CMK (cell line): ENCODE measurements at regions not wholly inside any gene's neighbourhood (a gene's known extent, or its start where the extent isn't known, plus 50 kb on each side); places are given as distances from the start of the nearest gene placed in this dataset.

Experiments used
- DNase-seq: peaks from one replicate; pipeline ENCODE4 v3.0.0-alpha.2; 2010; ENCODE audit warnings: low read depth

DNA sequence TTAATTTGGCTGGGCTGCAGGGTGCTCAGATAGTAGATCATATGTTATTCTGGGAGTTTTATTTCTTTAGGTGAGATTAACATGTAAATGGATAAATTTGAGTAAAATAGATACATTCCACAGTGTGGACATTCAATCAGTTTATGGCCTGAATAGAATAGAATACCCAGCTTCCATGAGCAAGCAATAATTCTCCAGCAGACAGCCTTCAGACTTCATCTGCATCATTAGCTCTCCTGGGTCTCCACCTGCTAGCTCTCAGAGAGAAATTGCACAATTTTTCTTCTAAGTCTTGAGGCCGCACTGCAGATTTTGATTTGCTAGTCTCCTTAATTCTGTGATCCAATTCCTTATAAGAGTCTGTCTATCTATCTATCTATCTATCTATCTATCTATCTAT, 420.3 kb upstream of the BOD1L1 start:
- DNase-seq: no peak

DNA sequence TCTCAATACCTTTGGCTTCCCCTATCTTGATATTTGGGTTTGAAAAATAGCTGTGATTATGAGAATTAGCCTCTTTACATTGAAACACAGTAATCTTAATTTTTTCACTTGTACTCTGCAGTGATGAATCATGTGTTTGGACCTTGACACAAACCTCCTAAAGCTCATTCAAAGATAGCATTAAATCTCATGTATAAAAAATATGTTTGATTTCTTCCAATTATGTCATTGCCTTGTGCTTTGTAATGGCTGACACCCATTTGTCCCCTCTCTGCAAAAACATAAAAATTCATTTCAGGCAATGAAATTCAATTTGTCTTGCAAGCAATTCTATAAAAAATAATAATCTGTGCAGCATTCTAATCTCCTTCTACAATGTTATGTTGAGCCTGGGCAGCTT, 422.4 kb upstream of the BOD1L1 start:
- DNase-seq: no peak

GRCh38 chr4:14053291-14053690, 425.8 kb upstream of the BOD1L1 start:
- DNase-seq: no peak

- DNase-seq: no peak
These were observed 426.9 kb upstream of the BOD1L1 start for GRCh38 chr4:14054391-14054790.

DNA sequence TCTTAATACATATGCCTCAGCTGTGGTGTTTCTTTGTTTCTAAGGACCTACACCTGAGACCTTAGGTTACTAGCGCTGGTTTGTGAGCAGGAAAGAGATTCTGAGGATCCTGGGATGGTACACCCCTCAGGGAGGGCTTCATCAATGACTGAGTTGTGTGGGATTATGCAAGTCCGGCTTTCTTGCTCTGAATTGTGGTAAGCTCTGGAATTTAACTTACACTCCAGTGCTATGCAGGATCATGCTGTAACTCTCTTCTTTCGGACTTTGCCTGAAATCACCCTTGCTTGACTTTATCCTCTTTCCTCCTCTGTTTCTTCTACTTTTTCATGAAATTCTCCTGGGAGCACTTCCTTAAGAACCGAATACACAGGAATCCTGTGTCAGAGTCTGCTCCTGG, 431.5 kb upstream of the BOD1L1 start:
- no peak for DNase-seq

DNA sequence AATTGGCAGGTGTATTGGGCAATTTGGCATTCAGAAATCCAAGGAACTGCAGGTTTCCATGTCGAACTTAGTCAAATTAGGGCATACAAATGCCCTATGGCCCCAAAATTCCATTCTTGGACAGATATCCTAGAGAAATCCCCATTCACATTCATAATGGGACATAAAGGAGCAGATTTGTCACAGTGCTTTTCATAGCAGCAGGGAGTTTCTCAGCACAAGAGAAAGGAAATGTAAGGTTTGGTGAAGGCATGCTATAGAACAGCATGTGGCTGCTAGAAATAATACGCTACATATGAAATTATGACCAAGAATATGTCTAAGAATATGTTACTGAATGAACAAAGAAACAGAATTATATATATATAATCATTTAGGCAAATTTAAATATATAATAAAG, 437.5 kb upstream of the BOD1L1 start:
- DNase-seq: no peak

DNA sequence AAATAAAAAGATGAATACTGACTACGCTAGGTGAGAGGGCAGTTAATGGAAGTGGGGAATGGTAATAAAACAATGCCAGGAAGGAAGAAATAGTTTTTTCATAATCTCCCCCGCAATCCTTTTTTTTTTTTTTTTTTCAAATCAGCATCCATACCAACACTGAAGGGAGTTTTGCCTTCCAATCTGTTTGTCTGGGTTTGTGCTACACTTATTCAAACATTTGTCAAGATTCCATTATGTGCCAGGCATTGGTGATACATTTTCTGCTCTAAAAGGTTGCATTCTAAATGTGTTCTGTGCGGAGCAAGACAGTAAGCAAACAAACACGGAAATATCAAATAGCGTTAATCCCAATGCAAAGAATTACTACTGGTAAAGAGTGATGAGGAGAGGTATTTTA, 437.9 kb upstream of the BOD1L1 start:
- no peak for DNase-seq

- no peak for DNase-seq
These were observed 439.5 kb upstream of the BOD1L1 start for GRCh38 chr4:14066979-14067378.

DNA sequence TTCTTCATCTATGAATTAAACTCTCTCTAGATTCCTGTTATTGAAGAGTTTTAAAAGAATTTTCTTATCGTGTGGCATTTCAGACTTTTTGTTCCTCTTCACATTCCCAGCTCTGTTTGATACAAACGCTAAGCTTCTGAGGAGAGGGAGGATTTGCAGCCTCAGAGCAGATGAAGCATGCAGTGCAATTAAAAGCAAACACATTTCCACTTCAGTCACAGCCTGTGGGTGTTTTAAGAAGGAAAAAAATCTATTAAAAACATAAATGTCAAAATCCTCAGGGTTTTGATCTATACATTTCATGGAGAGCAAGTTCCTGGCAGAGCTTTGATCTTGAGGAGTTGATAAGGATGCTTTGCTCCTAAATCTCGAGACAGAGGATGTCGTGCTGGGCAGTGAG, 442.4 kb upstream of the BOD1L1 start:
- no peak for DNase-seq

DNA sequence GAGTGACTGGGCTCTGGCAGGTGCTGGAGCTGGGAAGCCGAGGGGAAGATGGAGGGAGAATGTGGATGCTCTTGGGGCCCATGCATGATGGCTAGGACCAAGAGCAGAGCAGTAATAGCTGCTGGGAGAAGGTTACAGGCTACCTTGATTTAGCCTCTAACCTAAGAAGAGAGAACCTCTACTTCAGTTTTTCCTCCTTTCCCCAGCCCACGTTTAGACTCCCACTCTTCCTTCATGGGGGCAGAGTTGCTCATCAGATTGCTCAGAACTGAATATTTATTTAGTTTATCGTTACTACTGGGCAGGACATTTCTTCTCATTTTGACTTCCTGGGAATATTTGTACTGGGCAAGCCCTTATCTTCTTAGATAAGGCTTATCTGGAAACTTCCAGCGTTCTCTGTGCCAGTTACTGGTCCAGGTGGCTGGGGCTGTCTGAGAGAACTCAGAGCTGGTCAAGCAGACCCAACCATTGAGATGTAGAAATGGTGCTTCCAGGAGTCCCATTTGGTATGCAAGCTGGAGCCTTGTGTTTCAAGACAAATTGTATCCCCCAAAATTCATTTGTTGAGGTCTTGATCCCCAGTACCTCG, 442.9 kb upstream of the BOD1L1 start:
- no peak for DNase-seq

- no peak for DNase-seq
These were observed 445.0 kb upstream of the BOD1L1 start for GRCh38 chr4:14072506-14072905.

GRCh38 chr4:14076776-14077175, 449.3 kb upstream of the BOD1L1 start:
- DNase-seq: no peak

GRCh38 chr4:14078326-14078725, 450.8 kb upstream of the BOD1L1 start:
- no peak for DNase-seq

DNA sequence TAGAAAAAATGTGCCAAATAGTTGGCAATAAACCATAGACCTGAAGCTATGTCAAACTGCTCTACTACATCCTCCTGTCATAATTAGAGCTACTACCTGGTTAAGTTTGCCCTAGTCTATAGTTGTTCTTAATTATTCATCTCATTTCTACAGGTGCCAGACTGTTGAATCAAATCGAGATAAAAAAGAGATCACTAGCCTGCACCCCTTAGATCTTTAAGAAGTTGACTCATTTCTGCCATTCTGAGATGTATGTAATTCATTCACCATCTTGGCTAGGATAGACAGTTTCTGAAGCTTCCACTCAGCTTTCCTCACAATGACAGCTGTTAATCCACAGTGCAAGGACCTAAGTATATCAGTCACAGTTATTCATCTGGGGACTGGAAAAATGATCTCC, 452.1 kb upstream of the BOD1L1 start:
- DNase-seq: no peak

GRCh38 chr4:14083150-14083549, 455.6 kb upstream of the BOD1L1 start:
- no peak for DNase-seq

DNA sequence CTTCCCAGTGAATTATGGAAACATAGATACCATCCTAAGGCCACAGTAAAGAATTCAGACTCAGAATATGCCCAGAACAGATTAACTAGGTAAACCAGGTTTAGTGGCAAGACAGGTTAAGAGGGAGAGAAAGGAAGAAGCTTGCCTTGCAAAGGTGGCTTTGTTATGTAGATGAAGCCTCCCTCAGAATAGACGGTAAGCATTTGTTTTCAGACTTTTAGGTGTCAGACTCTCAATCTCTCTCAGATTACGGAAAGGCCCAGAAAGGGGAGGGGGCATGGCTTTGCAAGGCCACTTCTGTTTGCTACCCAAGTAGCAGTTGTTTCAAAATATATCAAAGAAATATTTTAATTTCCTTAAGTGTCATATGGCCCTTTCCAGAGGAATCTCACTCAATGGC, 457.1 kb upstream of the BOD1L1 start:
- DNase-seq: no peak

- no peak for DNase-seq
These were observed 459.9 kb upstream of the BOD1L1 start for GRCh38 chr4:14087459-14087858.

GRCh38 chr4:14087921-14088320, 460.4 kb upstream of the BOD1L1 start:
- no peak for DNase-seq

- DNase-seq: no peak
These were observed 464.0 kb upstream of the BOD1L1 start for GRCh38 chr4:14091531-14091930.

DNA sequence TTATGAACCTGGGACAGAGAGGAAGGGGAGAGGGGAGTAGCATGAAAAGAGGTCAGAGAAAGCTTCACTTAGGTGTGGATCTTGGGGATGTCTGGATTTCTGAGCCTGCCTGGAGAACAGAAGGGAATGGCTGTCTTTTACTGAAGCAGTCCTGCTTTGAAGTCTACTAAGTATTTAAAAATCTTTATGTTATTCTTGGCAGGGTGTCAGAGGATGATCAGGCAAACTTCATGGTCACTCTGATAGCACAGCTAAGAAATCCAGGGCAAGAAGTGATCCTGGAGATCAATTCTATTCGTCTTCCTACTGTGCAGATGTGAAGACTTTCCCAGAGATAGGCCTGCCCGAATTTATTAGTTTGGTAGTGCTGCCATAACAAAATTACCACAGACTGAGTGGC, 464.4 kb upstream of the BOD1L1 start:
- DNase-seq: no peak

GRCh38 chr4:14092741-14093140, 465.2 kb upstream of the BOD1L1 start:
- no peak for DNase-seq

- no peak for DNase-seq
These were observed 468.3 kb upstream of the BOD1L1 start for GRCh38 chr4:14095831-14096230.

DNA sequence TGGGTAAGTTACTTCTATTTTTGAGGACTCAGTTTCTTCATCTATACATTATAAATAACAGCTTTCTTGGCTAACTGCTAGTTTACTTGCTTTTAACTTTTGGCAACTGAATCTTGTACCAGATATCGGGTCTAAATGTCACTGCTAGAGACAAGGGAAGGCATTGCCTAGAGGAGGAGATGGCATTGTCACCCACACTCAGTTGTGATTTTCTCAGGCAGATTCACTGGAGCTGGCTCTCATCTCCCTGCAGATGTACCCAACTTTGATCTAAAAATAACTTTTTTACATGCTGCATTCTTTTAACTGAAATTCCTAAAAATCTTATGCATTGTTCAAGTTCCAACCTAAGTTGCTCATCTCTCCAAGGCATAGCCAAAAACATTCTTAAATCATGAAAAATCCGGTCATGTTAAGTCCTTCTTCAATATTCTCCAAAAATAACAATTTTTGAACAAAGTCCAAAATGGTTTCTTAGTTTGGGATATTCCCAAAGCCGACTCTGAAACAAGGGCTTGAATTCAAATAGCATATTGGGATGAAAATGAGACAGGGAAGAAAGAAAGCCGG, 469.0 kb upstream of the BOD1L1 start:
- no peak for DNase-seq

DNA sequence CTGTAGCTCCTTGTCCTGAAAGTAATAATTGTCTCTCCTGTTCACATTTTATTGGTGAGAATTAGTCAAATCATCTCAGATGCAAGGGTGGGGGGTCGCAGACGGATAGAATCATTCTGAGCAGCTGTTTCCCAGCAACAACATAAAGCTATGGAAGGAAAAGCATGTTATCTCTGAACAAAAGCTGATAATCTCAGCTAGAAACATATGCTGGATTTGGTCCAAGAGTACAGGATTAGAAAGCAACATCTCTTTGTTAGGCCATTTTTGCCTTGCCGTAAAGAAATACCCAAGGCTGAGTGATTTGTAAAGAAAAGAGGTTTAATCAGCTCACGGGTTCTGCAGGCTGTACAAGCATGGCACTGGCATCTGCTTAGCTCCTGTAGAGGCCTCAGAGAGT, 472.8 kb upstream of the BOD1L1 start:
- no peak for DNase-seq

- DNase-seq: no peak
These were observed 482.9 kb upstream of the BOD1L1 start for GRCh38 chr4:14110407-14110806.
